ENCODE measurements at regions not wholly inside any gene's neighbourhood (a gene's known extent, or its start where the extent isn't known, plus 50 kb on each side); places are given as distances from the start of the nearest gene placed in this dataset.

DNA sequence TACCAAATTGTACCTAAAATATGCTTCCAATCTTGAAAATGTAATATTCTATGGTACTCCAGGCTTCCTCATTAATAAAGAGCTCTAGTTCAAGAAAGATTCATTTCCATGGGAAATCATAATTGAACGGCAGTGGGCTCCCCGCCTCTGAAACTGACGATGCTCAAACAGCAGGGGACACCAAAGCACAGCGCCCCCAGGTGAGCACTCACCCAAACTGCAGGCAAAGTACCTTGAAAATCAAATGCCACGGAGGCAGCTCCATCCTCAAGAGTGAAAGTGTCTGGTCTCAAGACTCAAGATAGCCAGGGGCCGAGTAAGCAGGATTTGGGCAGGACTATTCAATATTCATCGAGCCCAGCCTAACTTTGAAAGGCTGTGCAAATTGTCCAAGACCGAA, 217.4 kb upstream of the TNRC6C start:
- Mint-ChIP-seq H3K4me1 (ENCODE audit: unreplicated experiment) (peaks cover 12% of the 10 kb centered on the region), H3K36me3 (no peaks in the 10 kb centered on the region), H3K27ac (no peak overlapping the region), H3K9me3 (peaks cover 5% of the 10 kb centered on the region), H3K27me3 (peaks cover 33% of the 10 kb centered on the region), H3K4me3 (no peak overlapping the region)
- TF ChIP-seq, protein P1, sequence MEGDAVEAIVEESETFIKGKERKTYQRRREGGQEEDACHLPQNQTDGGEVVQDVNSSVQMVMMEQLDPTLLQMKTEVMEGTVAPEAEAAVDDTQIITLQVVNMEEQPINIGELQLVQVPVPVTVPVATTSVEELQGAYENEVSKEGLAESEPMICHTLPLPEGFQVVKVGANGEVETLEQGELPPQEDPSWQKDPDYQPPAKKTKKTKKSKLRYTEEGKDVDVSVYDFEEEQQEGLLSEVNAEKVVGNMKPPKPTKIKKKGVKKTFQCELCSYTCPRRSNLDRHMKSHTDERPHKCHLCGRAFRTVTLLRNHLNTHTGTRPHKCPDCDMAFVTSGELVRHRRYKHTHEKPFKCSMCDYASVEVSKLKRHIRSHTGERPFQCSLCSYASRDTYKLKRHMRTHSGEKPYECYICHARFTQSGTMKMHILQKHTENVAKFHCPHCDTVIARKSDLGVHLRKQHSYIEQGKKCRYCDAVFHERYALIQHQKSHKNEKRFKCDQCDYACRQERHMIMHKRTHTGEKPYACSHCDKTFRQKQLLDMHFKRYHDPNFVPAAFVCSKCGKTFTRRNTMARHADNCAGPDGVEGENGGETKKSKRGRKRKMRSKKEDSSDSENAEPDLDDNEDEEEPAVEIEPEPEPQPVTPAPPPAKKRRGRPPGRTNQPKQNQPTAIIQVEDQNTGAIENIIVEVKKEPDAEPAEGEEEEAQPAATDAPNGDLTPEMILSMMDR (conservative IDR thresholded peaks at IDR 0.05), result peak; percentile 70
- DNase-seq (ENCODE audit: extremely low spot score, unreplicated experiment), result no peak

DNA sequence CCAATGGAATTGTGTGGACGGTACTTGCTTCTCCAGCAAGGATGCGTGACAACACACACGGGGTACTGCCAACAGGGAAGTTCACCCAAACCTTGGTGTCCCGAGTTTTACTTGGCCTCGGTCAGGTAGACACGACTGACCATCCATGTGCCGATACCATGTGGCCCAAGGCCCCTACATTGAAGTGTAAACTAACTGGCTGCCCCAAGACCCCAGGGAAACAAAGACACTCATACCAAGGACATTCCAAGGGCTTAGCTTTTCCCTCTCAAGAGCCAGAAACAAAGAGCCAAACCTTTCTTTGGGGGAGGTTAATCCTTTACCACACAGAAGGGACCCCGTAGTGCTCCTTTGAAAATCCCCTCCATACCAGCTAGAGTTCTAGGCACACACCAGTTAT, 215.9 kb upstream of the TNRC6C start:
- no peak for DNase-seq (ENCODE audit: extremely low spot score, unreplicated experiment)
- H3K36me3 Mint-ChIP-seq, result no peaks in the 10 kb centered on the region
- H3K4me3 Mint-ChIP-seq, result no peak overlapping the region
- H3K9me3 Mint-ChIP-seq, result peaks cover 5% of the 10 kb centered on the region
- peaks cover 13% of the 10 kb centered on the region for H3K4me1 Mint-ChIP-seq (ENCODE audit: unreplicated experiment)
- H3K27me3 Mint-ChIP-seq, result peaks cover 25% of the 10 kb centered on the region
- H3K27ac Mint-ChIP-seq, result no peak overlapping the region
- TF ChIP-seq, protein P1 (conservative IDR thresholded peaks at IDR 0.05), result no peak

DNA sequence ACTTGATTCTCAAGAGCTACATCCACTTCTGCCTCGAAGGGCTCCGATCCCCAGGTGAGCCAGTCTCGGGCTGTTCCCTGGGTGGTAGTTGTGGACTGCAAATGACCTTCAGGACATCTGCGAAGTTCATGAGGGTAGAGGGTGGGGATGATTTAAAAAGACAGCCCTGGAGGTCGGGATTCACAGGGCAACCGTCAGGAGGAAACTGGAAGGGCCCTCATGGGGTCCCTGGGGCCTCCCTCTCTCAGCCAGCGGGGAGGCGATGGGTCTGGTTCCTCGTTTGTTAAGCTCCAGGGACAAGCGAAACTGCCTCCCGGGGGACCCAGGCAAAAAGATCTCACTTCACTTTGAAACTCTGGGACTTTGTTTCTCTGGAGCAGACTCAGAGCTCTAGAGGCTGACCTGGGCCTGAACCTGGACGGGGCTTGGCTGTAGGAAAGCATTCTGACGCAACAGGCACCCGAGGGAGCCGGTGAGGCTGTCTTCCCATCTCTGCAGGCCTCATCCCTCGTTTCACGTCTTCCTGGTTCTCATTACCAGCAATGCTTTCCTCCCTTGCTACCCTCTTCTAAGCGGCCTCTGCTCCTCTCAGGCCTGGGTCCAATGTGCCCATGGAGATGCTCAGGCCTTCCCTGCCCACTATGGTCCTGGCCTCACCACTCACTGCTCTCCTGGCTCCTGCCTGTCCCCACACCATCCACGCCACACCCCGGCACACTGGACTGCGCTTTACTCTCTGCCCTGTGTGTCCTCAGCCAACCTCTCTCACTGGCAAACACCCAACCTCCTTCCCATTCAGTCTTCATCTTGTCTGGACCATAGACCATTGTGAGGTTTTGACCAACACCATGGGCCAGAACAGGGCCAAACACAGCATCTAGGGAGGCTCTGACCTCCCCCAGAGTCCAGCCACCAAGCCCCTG, 214.2 kb upstream of the TNRC6C start:
- TF ChIP-seq, protein P1 (conservative IDR thresholded peaks at IDR 0.05), result no peak
- DNase-seq (ENCODE audit: extremely low spot score, unreplicated experiment), result no peak
- Mint-ChIP-seq H3K4me3 (no peak overlapping the region), H3K36me3 (no peaks in the 10 kb centered on the region), H3K4me1 (ENCODE audit: unreplicated experiment) (peaks cover 21% of the 10 kb centered on the region), H3K27me3 (peaks cover 18% of the 10 kb centered on the region), H3K9me3 (peaks cover 5% of the 10 kb centered on the region), H3K27ac (no peak overlapping the region)

DNA sequence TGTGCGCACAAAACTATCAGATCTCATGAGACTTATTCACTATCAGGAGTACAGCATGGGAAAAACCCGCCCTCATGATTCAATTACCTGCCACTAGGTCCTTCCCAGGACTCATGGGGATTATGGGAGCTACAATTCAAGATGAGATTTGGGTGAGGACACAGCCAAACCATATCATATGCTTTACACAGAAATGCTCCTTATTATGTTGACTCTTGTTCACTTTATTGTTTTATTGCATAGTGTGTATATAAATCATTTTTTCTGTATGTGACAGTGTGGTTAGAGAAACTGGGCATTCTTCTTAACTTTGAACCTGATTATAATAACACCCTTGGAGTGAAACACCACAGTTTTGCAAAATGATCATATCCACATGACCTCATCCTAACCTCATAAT, 212.8 kb upstream of the TNRC6C start:
- Mint-ChIP-seq H3K27ac (no peak overlapping the region), H3K27me3 (peaks cover 17% of the 10 kb centered on the region), H3K4me1 (ENCODE audit: unreplicated experiment) (peaks cover 21% of the 10 kb centered on the region), H3K36me3 (no peaks in the 10 kb centered on the region), H3K9me3 (peaks cover 5% of the 10 kb centered on the region), H3K4me3 (no peak overlapping the region)
- TF ChIP-seq, protein P1 (conservative IDR thresholded peaks at IDR 0.05), result no peak
- DNase-seq (ENCODE audit: extremely low spot score, unreplicated experiment), result no peak

DNA sequence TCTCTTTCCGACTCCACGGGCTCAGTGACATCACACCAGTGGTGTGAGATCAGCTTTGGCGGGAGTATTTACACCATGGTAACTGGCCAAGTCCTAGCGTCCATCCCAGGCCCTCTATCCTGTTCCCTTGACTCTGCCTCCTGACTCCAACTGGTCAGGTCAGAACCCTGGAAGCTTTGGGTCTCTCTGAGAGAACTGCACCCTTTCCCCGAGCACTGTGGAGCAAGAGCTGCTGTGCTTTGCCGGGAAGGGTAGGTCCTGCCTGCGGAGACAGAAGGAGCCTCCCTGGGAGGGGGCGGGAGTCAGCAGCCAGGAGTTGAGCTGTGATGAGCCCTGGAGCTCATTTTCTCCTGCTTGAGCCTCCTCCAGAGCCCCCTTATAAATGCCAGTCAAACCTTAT, 212.1 kb upstream of the TNRC6C start:
- TF ChIP-seq, protein P1 (conservative IDR thresholded peaks at IDR 0.05), result no peak
- DNase-seq (ENCODE audit: extremely low spot score, unreplicated experiment), result no peak
- Mint-ChIP-seq H3K36me3 (no peaks in the 10 kb centered on the region), H3K27me3 (peaks cover 13% of the 10 kb centered on the region), H3K27ac (no peak overlapping the region), H3K9me3 (peaks cover 5% of the 10 kb centered on the region), H3K4me3 (no peak overlapping the region), H3K4me1 (ENCODE audit: unreplicated experiment) (peaks cover 21% of the 10 kb centered on the region)
